ENCODE measurements at regions not wholly inside any gene's neighbourhood (a gene's known extent, or its start where the extent isn't known, plus 50 kb on each side); places are given as distances from the start of the nearest gene placed in this dataset.

DNA sequence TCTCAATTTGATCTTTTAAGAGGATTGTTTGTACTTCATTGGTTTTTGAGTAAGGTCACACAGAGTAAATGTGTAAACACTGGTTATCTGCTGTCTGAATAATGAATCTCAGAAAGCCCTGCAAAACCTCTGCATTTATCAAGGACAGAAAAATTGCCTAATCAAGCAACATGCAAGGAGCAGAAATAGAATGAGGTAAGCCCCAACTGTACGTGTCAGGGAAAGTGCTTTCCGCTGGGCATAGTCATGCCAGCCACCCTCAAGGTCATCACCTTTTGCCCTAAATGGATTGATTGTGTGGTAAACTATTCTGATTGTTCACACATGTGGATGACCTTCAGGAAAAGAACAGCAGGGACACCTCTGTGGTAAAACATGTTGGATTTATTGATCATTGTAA lies 376.9 kb upstream of the KCNN2 start (continued):
- TF ChIP-seq, protein P1, sequence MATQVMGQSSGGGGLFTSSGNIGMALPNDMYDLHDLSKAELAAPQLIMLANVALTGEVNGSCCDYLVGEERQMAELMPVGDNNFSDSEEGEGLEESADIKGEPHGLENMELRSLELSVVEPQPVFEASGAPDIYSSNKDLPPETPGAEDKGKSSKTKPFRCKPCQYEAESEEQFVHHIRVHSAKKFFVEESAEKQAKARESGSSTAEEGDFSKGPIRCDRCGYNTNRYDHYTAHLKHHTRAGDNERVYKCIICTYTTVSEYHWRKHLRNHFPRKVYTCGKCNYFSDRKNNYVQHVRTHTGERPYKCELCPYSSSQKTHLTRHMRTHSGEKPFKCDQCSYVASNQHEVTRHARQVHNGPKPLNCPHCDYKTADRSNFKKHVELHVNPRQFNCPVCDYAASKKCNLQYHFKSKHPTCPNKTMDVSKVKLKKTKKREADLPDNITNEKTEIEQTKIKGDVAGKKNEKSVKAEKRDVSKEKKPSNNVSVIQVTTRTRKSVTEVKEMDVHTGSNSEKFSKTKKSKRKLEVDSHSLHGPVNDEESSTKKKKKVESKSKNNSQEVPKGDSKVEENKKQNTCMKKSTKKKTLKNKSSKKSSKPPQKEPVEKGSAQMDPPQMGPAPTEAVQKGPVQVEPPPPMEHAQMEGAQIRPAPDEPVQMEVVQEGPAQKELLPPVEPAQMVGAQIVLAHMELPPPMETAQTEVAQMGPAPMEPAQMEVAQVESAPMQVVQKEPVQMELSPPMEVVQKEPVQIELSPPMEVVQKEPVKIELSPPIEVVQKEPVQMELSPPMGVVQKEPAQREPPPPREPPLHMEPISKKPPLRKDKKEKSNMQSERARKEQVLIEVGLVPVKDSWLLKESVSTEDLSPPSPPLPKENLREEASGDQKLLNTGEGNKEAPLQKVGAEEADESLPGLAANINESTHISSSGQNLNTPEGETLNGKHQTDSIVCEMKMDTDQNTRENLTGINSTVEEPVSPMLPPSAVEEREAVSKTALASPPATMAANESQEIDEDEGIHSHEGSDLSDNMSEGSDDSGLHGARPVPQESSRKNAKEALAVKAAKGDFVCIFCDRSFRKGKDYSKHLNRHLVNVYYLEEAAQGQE (IDR thresholded peaks at IDR 0.05; ENCODE audit: low read depth), result no peak
- TF ChIP-seq ZFX (IDR thresholded peaks at IDR 0.05) (no peak), YY1 (IDR thresholded peaks at IDR 0.05; ENCODE audit: extremely low read depth, insufficient replicate concordance, low read depth, low read length) (no peak), EGR1 (IDR thresholded peaks at IDR 0.05; ENCODE audit: low read depth) (no peak)

GRCh38 chr5:113985505-113985904 lies 376.4 kb upstream of the KCNN2 start:
- H3K9me3 ChIP-seq (ENCODE audit: control insufficient read depth in 1 of 2, insufficient read depth in 1 of 2, low read depth in 1 of 2, low read length in 2 of 2), result no peaks in the 10 kb centered on the region
- CTCF ChIA-PET, result no interaction called here
- intact Hi-C loops (cut with micrococcal nuclease), result no loop called here

More at GRCh38 chr5:113985505-113985904, 376.4 kb upstream of the KCNN2 start:
- no peak for TF ChIP-seq EGR1 (IDR thresholded peaks at IDR 0.05; ENCODE audit: low read depth)
- TF ChIP-seq, protein P2, sequence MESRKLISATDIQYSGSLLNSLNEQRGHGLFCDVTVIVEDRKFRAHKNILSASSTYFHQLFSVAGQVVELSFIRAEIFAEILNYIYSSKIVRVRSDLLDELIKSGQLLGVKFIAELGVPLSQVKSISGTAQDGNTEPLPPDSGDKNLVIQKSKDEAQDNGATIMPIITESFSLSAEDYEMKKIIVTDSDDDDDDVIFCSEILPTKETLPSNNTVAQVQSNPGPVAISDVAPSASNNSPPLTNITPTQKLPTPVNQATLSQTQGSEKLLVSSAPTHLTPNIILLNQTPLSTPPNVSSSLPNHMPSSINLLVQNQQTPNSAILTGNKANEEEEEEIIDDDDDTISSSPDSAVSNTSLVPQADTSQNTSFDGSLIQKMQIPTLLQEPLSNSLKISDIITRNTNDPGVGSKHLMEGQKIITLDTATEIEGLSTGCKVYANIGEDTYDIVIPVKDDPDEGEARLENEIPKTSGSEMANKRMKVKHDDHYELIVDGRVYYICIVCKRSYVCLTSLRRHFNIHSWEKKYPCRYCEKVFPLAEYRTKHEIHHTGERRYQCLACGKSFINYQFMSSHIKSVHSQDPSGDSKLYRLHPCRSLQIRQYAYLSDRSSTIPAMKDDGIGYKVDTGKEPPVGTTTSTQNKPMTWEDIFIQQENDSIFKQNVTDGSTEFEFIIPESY (IDR thresholded peaks at IDR 0.05; ENCODE audit: extremely low read depth, insufficient replicate concordance, low read length), result no peak
- no peak for TF ChIP-seq CEBPB (IDR thresholded peaks at IDR 0.05; ENCODE audit: low read depth)
- TF ChIP-seq FOSL1 (IDR thresholded peaks at IDR 0.05; ENCODE audit: low read depth), result no peak
- no peak for TF ChIP-seq YY1 (IDR thresholded peaks at IDR 0.05; ENCODE audit: extremely low read depth, insufficient replicate concordance, low read depth, low read length)
- TF ChIP-seq EZH2 (IDR thresholded peaks at IDR 0.05), result no peak
- no peak for TF ChIP-seq SRF (IDR thresholded peaks at IDR 0.05; ENCODE audit: low read depth)
- TF ChIP-seq, protein P1 (IDR thresholded peaks at IDR 0.05; ENCODE audit: low read depth), result no peak
- H3K9me2 ChIP-seq (ENCODE audit: insufficient read depth), result no peaks in the 10 kb centered on the region
- H3K4me3 ChIP-seq (replicated peaks in 1 of 2; ENCODE audit: low read depth in 1 of 2, low read length in 2 of 2), result no peak overlapping the region
- no peak for ATAC-seq
- RAD21 ChIA-PET (ENCODE audit: low non-redundant PET in 1 of 2, low total read pairs in 2 of 2, uncharacterized antibody in 2 of 2, unreplicated experiment in 2 of 2), result no interaction called here
- no peak overlapping the region for H3K9ac ChIP-seq (ENCODE audit: low read length)
- H3K79me2 ChIP-seq (ENCODE audit: insufficient read depth, low read length), result no peaks in the 10 kb centered on the region
- no peak overlapping the region for H3K27ac ChIP-seq (ENCODE audit: low read depth, low read length)
- POLR2A ChIA-PET, result no interaction called here
- H3K36me3 ChIP-seq (ENCODE audit: control insufficient read depth in 1 of 2, insufficient read depth in 2 of 2, low read length in 2 of 2), result no peaks in the 10 kb centered on the region
- peaks cover 8% of the 10 kb centered on the region; the same call in 1 of the 2 replicates for H3K27me3 ChIP-seq (ENCODE audit: insufficient read depth, low read length)
- H4K20me1 ChIP-seq (ENCODE audit: insufficient read depth), result no peaks in the 10 kb centered on the region
- no TSS peak for BruUV-seq (replicated peaks)
- no peak overlapping the region for H2AFZ ChIP-seq (ENCODE audit: low read depth, low read length, poor library complexity, severe bottlenecking)
- H3K4me2 ChIP-seq (ENCODE audit: low read length), result no peak overlapping the region
- H3K4me1 ChIP-seq (ENCODE audit: control insufficient read depth in 1 of 2, insufficient read depth in 2 of 2, low read length in 2 of 2), result no peaks in the 10 kb centered on the region
- DNase-seq (ENCODE audit: low read depth, low spot score), result no peak
